Panc1 (cell line): ENCODE measurements at regions not wholly inside any gene's neighbourhood (a gene's known extent, or its start where the extent isn't known, plus 50 kb on each side); places are given as distances from the start of the nearest gene placed in this dataset.

Source experiments
- CTCF ChIP-seq: fragments of 450-650 bp; IDR thresholded peaks from 2 replicates; pipeline ENCODE4 v1.5.1; 2017; ENCODE audit warnings: mild to moderate bottlenecking
- POLR2AphosphoS5 ChIP-seq: IDR thresholded peaks from 2 replicates; pipeline ENCODE4 v1.6.1; 2012; ENCODE audit warnings: mild to moderate bottlenecking, low read depth, low read length, moderate library complexity
- SIN3A ChIP-seq: IDR thresholded peaks from 2 replicates; pipeline ENCODE4 v1.6.1; 2012; ENCODE audit warnings: low read depth, mild to moderate bottlenecking, low read length, moderate library complexity, borderline replicate concordance; ENCODE audit not compliant: insufficient read depth
- TCF7L2 ChIP-seq: IDR thresholded peaks from 2 replicates; pipeline ENCODE4 v1.6.1; 2011; ENCODE audit warnings: mild to moderate bottlenecking, low read depth, low read length, inconsistent platforms
- TF ChIP-seq, protein P1 (sequence below), 2 experiments: IDR thresholded peaks; 2 replicates each; pipeline ENCODE4 v1.6.1; 2011 to 2012; ENCODE audit warnings: low read depth in 2 of 2, control low read depth in 1 of 2, low read length in 1 of 2, mild to moderate bottlenecking in 1 of 2, moderate library complexity in 1 of 2; ENCODE audit not compliant: insufficient read depth in 1 of 2

DNA sequence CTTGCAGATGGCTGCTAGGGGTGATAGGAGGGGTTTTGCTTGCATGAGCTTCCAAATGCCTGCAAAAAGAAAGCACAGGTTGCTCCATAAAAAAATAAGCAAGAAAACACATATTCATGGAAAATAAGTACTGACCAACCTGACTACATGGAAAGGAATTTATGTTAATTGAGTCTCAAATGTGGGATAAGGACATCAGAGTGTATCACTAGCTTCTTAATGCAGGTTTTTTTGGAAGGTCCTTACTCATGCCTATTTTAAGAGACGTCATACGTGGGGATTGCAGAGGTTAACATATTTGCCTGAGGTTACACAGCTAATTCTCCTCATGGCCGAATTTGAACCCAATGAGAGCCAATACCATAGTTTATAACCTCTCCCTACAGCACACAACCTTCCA is 116.2 kb downstream of the ASCL1 start:
- TF ChIP-seq CTCF (no peak), POLR2AphosphoS5 (no peak), SIN3A (no peak), TCF7L2 (no peak)
- TF ChIP-seq, protein P1, sequence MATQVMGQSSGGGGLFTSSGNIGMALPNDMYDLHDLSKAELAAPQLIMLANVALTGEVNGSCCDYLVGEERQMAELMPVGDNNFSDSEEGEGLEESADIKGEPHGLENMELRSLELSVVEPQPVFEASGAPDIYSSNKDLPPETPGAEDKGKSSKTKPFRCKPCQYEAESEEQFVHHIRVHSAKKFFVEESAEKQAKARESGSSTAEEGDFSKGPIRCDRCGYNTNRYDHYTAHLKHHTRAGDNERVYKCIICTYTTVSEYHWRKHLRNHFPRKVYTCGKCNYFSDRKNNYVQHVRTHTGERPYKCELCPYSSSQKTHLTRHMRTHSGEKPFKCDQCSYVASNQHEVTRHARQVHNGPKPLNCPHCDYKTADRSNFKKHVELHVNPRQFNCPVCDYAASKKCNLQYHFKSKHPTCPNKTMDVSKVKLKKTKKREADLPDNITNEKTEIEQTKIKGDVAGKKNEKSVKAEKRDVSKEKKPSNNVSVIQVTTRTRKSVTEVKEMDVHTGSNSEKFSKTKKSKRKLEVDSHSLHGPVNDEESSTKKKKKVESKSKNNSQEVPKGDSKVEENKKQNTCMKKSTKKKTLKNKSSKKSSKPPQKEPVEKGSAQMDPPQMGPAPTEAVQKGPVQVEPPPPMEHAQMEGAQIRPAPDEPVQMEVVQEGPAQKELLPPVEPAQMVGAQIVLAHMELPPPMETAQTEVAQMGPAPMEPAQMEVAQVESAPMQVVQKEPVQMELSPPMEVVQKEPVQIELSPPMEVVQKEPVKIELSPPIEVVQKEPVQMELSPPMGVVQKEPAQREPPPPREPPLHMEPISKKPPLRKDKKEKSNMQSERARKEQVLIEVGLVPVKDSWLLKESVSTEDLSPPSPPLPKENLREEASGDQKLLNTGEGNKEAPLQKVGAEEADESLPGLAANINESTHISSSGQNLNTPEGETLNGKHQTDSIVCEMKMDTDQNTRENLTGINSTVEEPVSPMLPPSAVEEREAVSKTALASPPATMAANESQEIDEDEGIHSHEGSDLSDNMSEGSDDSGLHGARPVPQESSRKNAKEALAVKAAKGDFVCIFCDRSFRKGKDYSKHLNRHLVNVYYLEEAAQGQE (IDR thresholded peaks at IDR 0.05; ENCODE audit: insufficient read depth in 1 of 2, low read depth in 2 of 2, low read length in 1 of 2): no peak
